ENCODE measurements at regions not wholly inside any gene's neighbourhood (a gene's known extent, or its start where the extent isn't known, plus 50 kb on each side); places are given as distances from the start of the nearest gene placed in this dataset.

DNA sequence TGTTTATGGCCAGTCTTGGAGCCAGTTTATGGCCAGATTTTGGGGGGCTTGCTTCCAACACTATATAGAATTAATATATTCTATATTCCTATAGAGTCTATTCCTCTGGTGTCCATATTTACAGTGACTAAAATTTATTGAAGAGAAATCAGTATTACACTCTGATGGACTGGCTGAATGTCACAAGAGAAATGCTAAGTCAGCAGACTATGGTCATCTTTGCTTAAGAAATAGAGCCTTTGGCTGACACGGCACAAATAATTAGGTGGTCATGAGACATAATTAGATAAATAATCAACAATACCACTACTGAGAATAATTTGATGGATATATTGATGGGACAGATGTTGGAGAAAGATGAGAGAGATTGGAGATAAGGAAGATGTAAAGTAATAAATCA, 272.9 kb downstream of the SLITRK5 start:
- no peak for TF ChIP-seq CTCF (IDR thresholded peaks at IDR 0.05)
- TF ChIP-seq JUN (CRISPR knock-in tag; IDR thresholded peaks at IDR 0.05), result no peak
- TF ChIP-seq FOXJ3 (CRISPR knock-in tag; IDR thresholded peaks at IDR 0.05; ENCODE audit: borderline replicate concordance), result no peak
- TF ChIP-seq, protein P1, sequence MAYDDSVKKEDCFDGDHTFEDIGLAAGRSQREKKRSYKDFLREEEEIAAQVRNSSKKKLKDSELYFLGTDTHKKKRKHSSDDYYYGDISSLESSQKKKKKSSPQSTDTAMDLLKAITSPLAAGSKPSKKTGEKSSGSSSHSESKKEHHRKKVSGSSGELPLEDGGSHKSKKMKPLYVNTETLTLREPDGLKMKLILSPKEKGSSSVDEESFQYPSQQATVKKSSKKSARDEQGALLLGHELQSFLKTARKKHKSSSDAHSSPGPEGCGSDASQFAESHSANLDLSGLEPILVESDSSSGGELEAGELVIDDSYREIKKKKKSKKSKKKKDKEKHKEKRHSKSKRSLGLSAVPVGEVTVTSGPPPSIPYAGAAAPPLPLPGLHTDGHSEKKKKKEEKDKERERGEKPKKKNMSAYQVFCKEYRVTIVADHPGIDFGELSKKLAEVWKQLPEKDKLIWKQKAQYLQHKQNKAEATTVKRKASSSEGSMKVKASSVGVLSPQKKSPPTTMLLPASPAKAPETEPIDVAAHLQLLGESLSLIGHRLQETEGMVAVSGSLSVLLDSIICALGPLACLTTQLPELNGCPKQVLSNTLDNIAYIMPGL (CRISPR knock-in tag; IDR thresholded peaks at IDR 0.05), result no peak
- TF ChIP-seq, protein P2, sequence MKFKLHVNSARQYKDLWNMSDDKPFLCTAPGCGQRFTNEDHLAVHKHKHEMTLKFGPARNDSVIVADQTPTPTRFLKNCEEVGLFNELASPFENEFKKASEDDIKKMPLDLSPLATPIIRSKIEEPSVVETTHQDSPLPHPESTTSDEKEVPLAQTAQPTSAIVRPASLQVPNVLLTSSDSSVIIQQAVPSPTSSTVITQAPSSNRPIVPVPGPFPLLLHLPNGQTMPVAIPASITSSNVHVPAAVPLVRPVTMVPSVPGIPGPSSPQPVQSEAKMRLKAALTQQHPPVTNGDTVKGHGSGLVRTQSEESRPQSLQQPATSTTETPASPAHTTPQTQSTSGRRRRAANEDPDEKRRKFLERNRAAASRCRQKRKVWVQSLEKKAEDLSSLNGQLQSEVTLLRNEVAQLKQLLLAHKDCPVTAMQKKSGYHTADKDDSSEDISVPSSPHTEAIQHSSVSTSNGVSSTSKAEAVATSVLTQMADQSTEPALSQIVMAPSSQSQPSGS (CRISPR knock-in tag; IDR thresholded peaks at IDR 0.05; ENCODE audit: borderline replicate concordance, low read depth), result no peak
- TF ChIP-seq ZNF219 (CRISPR knock-in tag; IDR thresholded peaks at IDR 0.05; ENCODE audit: borderline replicate concordance), result no peak
- no peak for TF ChIP-seq ZNF138 (CRISPR knock-in tag; conservative IDR thresholded peaks at IDR 0.05)
- no peak for TF ChIP-seq GABPB1 (CRISPR knock-in tag; IDR thresholded peaks at IDR 0.05)
- TF ChIP-seq TP53 (CRISPR knock-in tag; IDR thresholded peaks at IDR 0.05), result no peak
- no peak for TF ChIP-seq PRDM15 (CRISPR knock-in tag; IDR thresholded peaks at IDR 0.05)
- TF ChIP-seq, protein P3, sequence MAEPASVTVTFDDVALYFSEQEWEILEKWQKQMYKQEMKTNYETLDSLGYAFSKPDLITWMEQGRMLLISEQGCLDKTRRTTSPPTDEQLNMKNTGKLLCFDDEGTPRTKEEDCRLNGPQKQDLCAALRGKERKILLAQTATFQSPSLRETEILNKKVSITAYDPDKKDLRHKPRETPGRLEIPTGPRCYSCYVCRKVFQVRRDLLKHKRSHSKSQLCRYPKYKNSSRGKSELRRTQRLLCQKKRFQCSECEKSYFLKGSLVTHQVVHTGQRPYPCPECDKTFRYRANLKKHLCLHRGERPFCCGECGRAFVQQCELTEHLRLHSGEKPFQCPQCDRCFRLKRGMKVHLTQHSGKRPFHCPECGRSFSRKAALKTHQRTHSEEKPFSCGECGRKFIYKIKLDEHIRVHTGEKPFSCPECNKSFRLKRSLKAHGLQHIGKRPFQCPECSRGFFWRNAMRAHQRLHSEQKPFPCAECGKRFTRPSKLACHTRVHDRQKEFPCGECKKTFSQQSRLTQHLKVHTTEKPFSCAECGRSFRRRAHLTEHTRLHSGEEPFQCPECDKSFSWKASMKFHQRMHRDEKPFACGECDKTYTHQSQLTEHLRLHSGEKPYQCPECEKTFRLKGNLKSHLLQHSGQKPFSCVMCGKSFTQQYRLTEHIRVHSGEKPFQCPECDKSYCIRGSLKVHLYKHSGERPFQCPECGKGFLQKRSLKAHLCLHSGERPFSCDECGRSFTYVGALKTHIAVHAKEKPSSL (CRISPR knock-in tag; conservative IDR thresholded peaks at IDR 0.05), result no peak
- TF ChIP-seq USF2 (CRISPR knock-in tag; IDR thresholded peaks at IDR 0.05), result no peak
- no peak for TF ChIP-seq SP1 (CRISPR knock-in tag; conservative IDR thresholded peaks at IDR 0.05)
- no peak for TF ChIP-seq ETV6 (CRISPR knock-in tag; IDR thresholded peaks at IDR 0.05)
